Adipose tissue (tissue), 3 donors: ENCODE measurements at regions not wholly inside any gene's neighbourhood (a gene's known extent, or its start where the extent isn't known, plus 50 kb on each side); places are given as distances from the start of the nearest gene placed in this dataset.
"Not testable (repeated sequence)": the region's sequence is repeated elsewhere in the genome, so short reads cannot be mapped to it uniquely, and the experiment has no call there.

Experiments used
- H3K27ac ChIP-seq: one replicate; pipeline ENCODE4 v1.5.1; 2013; ENCODE audit warnings: low read depth, low read length
- WGBS, 3 donors: extraction: QIAGEN DNeasy Blood & Tissue Kit; methylation state at CpG; one replicate each; pipeline ENCODE4 v1.1.7; 2013; 5-methylcytosine and 5-hydroxymethylcytosine counted together
- donor health status: healthy with polysubstance abuse.
- donor health status: Bipolar disorder and iron deficiency.
- donor health status: healthy.

DNA sequence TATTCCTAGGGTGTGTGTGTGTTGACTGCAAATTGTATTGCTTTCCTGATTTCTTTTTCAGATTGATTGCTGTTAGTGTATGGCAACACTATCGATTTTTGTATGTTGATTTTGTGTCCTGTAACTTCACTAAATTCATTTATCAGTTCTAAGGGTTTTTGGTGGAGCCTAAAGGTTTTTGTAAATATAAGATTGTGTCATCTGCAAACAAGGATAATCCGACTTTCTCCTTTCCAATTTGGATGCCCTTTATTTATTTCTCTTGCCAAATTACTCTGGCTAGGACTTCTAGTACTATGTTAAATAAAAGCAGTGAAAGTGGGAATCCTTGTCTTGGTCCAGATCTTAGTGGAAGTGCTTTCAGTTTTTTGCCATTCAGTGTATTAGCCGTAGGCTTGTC lies 340.9 kb upstream of the KLF4 start:
- 35 to 63% (median 61%) methylated on average over 3 of the region's 3 CpGs for WGBS, 3 donors
- no peak overlapping the region for H3K27ac ChIP-seq

DNA sequence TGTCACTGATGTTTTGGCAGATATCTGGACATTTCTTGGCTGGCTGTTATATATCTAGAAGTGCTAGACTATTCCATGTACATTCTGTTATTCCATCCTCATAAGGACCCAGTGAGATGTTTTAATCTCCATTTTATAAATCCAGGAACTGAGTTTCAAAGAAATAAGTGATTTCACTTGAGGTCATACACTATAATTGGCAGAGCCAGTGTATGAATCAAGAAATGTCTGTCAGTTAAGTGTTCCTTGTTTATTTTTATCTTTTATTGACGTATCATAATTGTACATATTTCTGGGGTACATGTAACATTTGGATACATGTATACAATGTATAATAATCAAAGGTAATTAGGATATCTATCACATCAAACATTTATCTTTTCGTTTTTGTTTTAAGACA lies 338.3 kb upstream of the KLF4 start:
- WGBS, 3 donors = 60 to 71% (median 67%) methylated on average over 2 of the region's 2 CpGs
- H3K27ac ChIP-seq = no peak overlapping the region

DNA sequence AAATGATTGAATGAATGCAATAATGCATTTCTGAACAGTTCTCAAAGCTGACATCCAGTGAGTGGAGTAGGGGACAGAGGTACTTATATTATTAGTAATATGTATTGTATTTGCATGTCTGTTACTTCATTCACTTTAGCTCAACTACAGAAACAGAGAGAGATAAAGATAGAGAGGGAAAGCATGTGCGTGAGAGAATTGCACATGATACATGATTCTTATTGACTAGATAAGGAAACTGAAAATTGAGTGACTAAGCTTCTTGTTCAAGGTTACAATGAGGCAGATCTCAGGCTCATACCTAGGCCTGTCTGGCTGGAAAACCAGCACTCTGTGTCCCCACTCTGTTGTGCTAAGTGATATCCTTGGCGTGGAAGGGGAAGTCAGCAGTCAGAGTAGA lies 337.7 kb upstream of the KLF4 start:
- H3K27ac ChIP-seq = no peak overlapping the region
- WGBS, 3 donors = 55 to 89% (median 85%) methylated on average over 2 of the region's 2 CpGs

DNA sequence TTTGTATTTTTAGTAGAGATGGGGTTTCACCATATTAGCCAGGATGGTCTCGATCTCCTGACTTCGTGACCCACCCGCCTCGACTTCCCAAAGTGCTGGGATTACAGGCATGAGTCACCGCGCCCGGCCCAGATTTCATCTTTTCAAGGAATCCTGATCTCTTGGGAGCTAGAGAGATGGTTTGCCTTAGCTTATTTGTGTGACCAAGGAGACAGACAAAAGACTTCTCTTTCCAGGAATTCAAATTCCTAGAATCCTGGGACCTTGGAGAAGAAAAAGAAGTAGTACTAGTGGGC lies 337.1 kb upstream of the KLF4 start:
- WGBS, 3 donors = 88 to 96% (median 95%) methylated on average over 7 of the region's 7 CpGs
- H3K27ac ChIP-seq = not testable (repeated sequence)

DNA sequence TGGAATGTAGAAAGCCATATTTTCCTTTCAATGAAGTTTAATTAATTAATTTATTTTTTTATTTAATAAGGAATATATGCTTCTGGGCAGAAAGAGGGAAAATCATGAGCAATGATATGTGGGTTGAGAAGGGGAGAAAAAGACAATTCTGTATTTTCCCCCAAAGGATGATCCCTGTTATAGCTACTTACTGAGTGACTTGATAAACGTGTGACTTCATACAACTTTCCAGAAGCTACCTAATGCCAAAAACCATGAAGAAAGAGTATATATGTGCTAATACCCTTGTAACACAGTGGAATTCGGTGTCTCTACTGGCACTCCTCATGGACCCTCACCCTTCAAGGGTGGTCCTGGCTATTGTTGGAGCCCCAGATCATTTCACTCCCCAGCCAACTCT lies 335.0 kb upstream of the KLF4 start:
- no peak overlapping the region for H3K27ac ChIP-seq
- 73 to 95% (median 91%) methylated on average over 2 of the region's 2 CpGs for whole genome bisulfite sequencing, 3 donors

DNA sequence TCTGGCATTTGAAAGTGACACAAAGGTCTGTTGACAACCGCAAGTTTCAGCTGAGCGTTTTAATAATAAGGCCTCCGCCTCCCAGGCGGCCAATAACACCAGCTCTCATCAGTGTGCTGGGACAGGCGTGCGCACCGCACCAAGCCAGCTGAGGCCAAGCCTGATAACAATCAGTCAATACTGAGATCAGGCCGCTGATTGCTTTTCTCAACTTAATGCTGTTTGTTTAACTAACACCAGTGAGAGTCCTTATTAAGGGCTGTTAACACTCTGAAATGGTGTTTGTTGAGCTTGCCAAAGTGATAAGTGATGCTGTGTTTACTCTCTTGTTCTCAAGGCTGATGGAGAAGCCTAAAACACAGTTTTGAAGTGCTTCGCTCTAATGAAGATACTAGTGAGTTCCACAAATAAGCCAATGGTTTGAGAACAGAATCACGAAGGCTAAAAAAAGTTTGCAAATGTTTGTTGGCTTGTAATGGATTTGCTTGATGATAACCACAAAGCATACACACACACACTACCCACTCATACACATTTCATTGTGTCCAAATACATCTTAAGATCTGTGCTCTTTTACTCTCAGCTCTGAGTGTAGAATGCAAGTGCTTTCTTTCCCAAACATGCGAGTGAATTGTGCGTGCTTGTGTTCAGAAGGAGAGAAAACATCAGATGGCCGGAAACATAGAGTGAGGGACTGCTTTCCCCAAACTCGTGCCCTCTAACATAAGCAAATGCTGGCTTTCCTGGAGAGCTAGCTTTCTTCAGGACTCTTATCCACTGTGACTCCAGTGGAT lies 330.4 kb upstream of the KLF4 start:
- H3K27ac ChIP-seq = no peak overlapping the region
- WGBS, 3 donors = 28 to 89% (median 79%) methylated on average over 14 of the region's 14 CpGs

DNA sequence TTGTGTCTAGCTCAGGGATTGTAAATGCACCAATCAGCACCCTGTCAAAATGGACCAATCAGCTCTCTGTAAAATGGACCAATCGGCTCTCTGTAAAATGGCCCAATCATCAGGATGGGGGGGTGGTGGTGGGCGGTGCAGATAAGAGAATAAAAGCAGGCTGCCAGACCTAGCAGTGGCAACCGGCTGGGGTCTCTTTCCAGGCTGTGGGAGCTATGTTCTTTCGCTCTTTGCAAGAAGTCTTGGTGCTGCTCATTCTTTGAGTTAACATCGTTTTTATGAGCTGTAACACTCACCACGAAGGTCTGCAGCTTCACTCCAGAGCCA lies 328.9 kb upstream of the KLF4 start:
- H3K27ac ChIP-seq = not testable (repeated sequence)
- 70 to 95% (median 94%) methylated on average over 6 of the region's 6 CpGs for WGBS, 3 donors

DNA sequence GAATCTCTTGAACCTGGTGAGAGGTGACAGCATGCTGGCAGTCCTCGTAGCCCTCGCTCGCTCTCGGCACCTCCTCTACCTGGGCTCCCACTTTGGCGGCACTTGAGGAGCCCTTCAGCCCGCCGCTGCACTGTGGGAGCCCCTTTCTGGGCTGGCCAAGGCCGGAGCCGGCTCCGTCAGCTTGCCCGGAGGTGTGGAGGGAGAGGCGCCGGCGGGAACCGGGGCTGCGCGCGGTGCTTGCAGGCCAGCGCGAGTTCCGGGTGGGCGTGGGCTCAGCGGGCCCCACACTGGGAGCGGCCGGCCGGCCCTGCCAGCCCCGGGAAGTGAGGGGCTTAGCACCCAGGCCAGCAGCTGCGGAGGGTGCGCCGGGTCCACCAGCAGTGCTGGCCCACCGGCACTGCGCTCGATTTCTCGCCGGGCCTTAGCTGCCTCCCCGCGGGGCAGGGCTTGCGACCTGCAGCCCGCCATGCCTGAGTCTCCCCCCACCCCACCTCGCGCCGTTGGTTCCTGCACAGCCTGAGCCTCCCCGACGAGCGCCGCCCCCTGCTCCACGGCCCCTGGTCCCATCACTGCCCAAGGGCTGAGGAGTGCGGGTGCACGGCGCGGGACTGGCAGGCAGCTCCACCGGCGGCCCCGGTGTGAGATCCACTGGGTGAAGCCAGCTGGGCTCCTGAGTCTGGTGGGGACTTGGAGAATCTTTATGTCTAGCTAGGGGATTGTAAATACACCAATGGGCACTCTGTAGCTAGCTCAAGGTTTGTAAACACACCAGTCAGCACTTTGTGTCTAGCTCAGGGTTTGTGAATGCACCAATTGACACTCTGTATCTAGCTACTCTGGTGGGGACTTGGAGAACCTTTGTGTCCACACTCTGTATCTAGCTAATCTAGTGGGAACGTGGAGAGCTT lies 328.3 kb upstream of the KLF4 start:
- WGBS, 3 donors = 92 to 96% (median 96%) methylated on average over 28 to 55 of the region's 55 CpGs
- H3K27ac ChIP-seq = not testable (repeated sequence)

DNA sequence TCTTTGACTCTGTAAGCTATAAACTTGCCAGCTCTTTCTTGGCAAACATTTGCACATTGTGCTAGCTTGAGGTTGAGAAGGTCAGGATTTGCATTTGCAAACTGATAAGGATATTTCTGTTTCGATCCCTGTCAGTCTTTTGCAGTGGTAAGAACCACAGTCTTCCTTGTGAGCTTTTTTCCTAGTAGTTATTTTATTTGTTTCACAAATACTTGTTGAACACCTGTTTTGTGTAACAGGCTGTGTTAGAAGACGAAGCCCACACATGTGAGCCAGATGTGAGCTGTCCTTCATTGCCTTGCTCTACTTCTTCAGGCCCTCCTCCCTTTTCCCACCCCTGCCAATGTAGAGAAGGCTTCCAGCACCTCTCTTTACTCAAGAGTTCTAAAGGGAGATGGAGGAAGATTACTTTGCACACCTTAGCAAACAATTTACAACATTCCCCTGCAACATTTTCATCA lies 327.0 kb upstream of the KLF4 start:
- 29 to 88% (median 80%) methylated on average over 2 of the region's 2 CpGs for WGBS, 3 donors

DNA sequence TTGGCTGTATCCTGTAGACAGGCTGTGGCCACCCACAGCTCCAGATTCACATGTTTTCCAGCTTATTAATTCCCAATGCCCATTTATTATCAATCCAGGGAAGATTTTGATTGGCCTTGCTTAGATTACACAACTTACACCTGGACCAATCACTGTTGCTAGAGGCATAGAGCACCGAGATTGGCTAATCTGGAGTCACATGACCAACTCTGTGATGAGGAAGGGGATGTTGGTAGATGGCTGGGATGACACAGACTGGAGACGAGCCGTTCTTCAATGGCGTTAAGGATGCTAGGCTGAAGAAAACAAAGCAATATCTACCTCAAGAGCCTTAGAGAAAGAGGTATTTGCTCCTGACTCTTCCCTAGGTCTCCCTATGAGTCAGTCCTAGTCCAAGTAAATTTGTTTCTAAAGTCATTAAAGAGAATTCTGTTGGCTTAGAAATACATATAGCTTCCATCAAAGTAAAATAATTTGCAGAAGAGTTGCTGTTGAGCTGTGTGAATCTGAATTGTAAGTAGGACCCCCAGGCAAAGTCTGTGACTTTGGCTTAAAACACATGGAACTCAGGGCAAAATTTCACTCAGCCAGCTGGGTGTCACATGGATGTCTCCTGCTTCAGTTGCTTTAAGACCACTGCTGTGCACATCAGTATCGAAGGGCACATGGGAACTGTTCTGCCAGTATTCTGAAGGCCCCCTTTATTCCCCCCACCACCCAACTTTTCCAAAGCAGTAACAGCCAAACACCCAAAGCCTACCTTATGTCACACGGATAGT lies 326.4 kb upstream of the KLF4 start:
- H3K27ac ChIP-seq = no peak overlapping the region
- 70 to 89% (median 85%) methylated on average over 6 of the region's 6 CpGs for WGBS, 3 donors

More for the DNA sequence above, 327.0 kb upstream of the KLF4 start:
- H3K27ac ChIP-seq = no peak overlapping the region

DNA sequence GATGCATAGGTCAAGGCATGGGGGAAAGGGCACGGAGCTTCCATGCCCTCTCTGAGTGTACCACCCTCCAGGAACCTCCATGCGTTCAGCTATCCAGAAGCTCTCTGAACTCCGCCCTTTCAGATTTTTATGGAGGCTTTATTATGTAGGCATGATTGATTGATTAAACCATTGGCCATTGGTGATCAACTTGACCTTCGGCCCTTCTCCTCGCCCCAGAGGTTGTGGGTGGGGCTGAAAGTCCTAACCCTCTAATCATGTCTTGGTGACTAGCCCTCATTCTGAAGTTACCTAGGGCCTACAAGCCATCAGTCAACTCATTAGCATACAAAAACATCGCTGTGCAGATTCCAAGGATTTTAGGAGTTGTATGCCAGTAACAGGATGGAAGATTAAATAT lies 323.7 kb upstream of the KLF4 start:
- WGBS, 3 donors = 88 to 98% (median 98%) methylated on average over 6 of the region's 6 CpGs

DNA sequence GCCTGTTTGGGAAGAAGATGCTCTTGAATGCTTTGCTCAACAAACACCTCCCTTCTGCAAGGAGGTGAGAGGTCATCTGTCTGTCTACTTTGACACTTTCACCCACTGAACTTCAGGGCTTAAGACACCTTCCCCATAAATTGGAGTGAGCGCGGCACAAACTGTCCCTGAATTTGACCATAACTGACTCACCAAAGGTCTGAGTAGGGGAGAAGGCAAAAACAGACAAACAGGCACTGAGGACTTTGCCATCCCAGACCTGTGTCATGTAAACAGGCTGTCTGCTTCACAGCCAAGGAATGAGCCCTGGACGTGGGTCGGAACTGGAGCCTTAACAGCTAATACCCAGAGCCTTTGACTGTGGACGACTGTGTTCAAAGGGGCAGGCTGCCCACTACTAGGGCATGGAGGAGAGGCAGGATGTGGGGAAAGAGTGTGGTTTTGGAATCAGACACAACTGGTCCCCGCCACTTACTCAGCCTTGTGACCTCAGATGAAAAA lies 320.9 kb upstream of the KLF4 start:
- no peak overlapping the region for H3K27ac ChIP-seq
- 76 to 80% (median 77%) methylated on average over 6 of the region's 6 CpGs for WGBS, 3 donors

More for the DNA sequence above, 323.7 kb upstream of the KLF4 start:
- no peak overlapping the region for H3K27ac ChIP-seq

DNA sequence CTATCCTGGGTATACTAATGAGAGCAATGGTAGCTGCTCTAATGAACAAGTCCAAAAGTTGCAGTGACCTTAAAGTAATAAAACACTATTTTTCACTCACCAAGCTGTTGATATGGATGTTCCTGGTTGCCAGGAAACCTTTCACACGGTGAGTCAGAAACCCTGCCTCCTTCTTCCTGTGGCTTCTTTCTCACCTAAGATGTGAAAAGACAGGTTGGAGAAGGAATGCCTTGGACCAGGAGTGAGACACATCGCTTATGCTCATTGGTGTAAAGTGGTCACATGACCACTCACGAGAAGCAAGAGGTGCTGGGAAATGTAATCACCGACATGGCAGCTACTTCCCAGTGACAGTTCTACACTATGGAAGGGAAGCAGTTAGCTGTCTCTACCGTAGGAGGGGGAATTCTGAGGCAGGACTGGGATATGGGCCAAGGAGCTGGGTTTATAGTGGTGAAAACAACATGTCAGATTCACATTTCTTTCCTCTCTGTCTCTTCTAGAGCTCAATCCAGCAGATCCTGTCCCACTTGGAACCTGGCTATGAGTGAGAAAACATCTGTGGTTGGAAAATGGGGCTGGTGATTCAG lies 320.4 kb upstream of the KLF4 start:
- WGBS, 3 donors = 64 to 66% (median 65%) methylated on average over 5 of the region's 5 CpGs

DNA sequence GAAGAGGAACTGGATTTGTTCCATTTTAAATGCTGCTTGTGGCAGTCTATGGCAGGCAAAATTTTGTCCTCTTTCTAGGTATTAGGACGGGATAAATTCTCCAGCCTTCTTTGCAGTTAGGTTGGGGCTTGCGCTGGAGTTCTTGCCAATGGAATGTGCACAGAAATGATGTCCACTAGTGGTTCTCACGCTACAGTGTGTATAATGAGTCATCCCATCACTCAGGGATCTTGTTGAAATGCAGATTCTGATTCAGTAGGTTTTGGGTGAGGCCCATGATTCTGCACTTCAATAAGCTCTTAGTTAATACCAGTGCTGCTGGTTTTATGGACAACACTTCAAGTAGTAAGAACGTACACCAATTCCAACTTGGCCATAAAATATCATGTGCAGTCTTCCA lies 317.6 kb upstream of the KLF4 start:
- WGBS, 3 donors = 72 to 88% (median 87%) methylated on average over 4 of the region's 4 CpGs
- no peak overlapping the region for H3K27ac ChIP-seq

More for the DNA sequence above, 320.4 kb upstream of the KLF4 start:
- H3K27ac ChIP-seq = no peak overlapping the region

DNA sequence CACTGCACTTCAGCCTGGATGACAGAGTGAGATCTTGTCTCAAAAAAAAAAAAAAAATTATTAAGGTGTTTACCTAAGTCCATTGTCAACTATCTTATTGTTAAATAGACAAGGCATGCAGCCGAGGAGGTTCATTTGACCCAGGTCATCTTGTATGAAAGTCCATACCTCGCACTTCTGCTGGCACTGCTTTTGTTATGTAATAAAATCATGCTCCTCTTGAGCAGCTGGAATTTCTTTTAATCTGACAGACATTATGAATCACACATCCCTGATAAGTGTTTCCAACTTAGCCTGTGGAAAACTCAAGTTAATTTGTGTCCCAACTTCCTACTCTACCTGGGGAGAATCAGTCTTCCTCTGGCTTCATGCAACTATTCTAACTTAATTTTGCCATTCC lies 315.6 kb upstream of the KLF4 start:
- 50 to 77% (median 76%) methylated on average over 2 of the region's 2 CpGs for WGBS, 3 donors
- no peak overlapping the region for H3K27ac ChIP-seq

DNA sequence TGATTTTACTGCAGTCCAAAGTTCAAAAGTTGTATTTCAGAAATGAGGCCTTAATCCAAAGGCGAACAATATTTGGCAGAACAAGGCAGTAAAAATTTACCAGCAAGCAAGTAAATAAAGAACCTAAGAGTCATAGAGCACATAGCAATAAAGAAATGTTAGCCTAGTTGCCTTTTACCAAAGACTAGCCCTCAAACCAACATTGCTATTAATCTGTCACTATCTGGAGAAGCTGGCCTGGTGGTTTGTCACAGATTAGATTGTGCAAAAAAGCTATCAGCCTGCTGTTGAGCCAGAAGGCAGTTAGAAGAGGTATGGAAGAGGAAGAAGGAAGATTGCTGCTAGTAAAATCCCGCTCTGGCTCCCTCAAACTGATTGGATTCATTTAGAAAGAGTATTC lies 304.7 kb upstream of the KLF4 start:
- WGBS, 3 donors = 58 to 92% (median 70%) methylated on average over 2 of the region's 2 CpGs
- H3K27ac ChIP-seq = no peak overlapping the region

DNA sequence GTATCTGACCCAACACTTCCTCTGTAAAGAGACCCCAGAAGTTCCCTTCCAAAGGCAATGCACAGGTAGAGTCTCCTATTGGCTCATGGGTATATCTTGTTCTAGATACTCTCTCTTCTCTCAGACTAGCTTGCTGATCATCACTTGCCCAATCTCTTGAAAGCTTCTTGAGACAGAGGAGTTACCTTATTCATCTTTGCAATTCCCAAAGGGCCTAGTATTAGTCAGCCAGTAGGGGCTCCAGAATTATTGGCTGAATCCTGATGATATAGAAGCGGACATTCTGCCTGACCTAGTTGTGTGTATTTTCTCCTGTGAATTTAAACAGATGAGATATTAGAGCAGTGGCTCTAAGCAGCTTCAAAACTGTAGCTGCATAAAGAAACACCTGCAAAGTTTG lies 304.0 kb upstream of the KLF4 start:
- 45 to 93% (median 84%) methylated on average over 1 of the region's 1 CpG for WGBS, 3 donors
- no peak overlapping the region for H3K27ac ChIP-seq

DNA sequence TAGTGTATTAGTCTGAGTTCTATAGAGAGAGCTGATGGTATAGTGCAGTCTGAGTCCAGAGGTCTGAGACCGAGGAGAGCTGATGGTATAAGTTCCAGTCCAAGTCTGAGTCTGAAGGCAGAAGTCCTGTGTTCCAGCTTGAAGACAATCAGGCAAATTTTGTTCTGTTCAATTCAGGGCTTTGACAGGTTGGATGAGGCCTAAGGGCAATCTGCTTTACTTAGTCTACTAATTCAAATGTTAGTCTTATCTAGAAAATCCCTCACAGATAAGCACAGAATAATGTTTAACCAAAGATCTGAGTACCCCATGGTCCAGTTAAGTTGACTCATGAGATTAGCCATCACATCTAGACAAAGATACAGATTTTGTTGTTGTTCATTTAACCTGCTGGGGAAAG lies 303.0 kb upstream of the KLF4 start:
- H3K27ac ChIP-seq = no peak overlapping the region
- 61 to 97% (median 93%) methylated on average over 1 of the region's 1 CpG for WGBS, 3 donors
